ENCODE measurements at regions not wholly inside any gene's neighbourhood (a gene's known extent, or its start where the extent isn't known, plus 50 kb on each side); places are given as distances from the start of the nearest gene placed in this dataset.

DNA sequence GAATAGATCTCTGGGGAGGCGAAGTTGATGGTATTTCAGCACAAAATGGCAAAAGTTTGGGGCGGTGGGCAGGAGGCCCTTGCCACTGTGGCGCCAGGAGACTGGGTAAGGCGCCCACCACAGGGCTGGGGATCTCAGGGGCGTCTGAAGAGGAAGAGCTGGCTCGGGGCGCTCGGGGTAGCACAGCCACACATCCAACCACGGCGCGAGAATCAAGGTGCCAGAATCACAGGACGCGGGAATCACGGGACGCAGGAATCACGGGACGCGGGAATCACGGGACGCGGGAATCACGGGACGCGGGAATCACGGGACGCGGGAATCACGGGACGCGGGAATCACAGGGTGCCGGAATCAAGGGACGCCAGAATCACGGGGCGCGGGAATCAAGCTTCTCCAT lies 174.4 kb downstream of the TMEM18 start:
- Histone ChIP-seq H3K4me1 (no peaks in the 10 kb centered on the region), H3K4me3 (no peak overlapping the region), H3K9me3 (no peaks in the 10 kb centered on the region), H3K27ac (no peak overlapping the region), H3K36me3 (no peaks in the 10 kb centered on the region), H3K27me3 (ENCODE audit: low read depth) (no peaks in the 10 kb centered on the region)
- TF ChIP-seq, protein P1, sequence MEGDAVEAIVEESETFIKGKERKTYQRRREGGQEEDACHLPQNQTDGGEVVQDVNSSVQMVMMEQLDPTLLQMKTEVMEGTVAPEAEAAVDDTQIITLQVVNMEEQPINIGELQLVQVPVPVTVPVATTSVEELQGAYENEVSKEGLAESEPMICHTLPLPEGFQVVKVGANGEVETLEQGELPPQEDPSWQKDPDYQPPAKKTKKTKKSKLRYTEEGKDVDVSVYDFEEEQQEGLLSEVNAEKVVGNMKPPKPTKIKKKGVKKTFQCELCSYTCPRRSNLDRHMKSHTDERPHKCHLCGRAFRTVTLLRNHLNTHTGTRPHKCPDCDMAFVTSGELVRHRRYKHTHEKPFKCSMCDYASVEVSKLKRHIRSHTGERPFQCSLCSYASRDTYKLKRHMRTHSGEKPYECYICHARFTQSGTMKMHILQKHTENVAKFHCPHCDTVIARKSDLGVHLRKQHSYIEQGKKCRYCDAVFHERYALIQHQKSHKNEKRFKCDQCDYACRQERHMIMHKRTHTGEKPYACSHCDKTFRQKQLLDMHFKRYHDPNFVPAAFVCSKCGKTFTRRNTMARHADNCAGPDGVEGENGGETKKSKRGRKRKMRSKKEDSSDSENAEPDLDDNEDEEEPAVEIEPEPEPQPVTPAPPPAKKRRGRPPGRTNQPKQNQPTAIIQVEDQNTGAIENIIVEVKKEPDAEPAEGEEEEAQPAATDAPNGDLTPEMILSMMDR (IDR thresholded peaks at IDR 0.05), result no peak
- intact Hi-C loops (cut with DNase I), result no loop called here
- ATAC-seq (no peak), DNase-seq (no peak)

DNA sequence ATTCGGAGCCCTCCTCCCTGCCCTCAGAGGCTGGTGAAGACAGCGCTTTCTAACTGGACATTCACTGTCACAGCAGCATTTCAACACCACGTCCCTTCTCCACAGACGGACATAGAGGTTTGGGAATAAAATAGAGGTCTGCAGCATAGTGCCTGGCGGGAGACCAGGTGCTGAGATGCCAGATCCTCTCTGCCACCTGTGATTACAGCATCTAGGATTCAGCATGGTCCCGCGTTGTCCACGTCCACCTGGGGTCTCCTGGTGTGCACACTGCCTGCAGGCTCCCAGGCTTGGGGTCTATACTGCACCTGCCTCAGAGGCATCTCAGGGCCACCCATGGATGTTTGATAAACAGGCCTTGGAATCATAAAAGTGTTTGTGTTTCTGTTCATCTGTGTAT lies 175.5 kb downstream of the TMEM18 start:
- intact Hi-C loops (cut with DNase I), result no loop called here
- Histone ChIP-seq H3K4me3 (no peak overlapping the region), H3K4me1 (no peaks in the 10 kb centered on the region), H3K27me3 (ENCODE audit: low read depth) (no peaks in the 10 kb centered on the region), H3K9me3 (no peaks in the 10 kb centered on the region), H3K27ac (no peak overlapping the region), H3K36me3 (no peaks in the 10 kb centered on the region)
- ATAC-seq, result no peak
- TF ChIP-seq, protein P1 (IDR thresholded peaks at IDR 0.05), result no peak
- no peak for DNase-seq

DNA sequence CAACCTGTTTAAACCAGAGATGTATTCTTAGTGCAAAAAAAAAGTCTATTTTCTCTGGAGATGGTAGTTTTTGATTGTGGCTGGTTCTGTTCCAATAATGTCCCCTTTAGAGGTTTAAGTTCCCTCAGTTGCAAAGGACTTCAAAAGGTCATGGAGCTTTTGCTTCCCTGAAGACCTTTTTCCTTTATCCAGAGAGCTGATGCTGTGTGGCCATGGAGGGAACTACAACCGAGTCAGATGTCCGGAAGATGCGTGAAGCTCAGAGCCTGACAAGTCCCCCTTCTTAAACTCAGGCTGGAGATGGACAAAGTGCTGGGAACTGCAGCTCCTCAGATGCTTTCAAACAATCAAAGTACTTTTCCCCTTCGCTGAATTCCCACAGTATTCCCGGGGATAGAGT lies 176.1 kb downstream of the TMEM18 start:
- no peak overlapping the region for H3K4me3 ChIP-seq
- H3K27ac ChIP-seq, result no peak overlapping the region
- ATAC-seq (no peak), DNase-seq (no peak)
- no peaks in the 10 kb centered on the region for H3K36me3 ChIP-seq
- intact Hi-C loops (cut with DNase I), result no loop called here
- no peaks in the 10 kb centered on the region for H3K4me1 ChIP-seq
- H3K9me3 ChIP-seq, result no peaks in the 10 kb centered on the region
- TF ChIP-seq, protein P1 (IDR thresholded peaks at IDR 0.05), result no peak
- H3K27me3 ChIP-seq (ENCODE audit: low read depth), result no peaks in the 10 kb centered on the region

DNA sequence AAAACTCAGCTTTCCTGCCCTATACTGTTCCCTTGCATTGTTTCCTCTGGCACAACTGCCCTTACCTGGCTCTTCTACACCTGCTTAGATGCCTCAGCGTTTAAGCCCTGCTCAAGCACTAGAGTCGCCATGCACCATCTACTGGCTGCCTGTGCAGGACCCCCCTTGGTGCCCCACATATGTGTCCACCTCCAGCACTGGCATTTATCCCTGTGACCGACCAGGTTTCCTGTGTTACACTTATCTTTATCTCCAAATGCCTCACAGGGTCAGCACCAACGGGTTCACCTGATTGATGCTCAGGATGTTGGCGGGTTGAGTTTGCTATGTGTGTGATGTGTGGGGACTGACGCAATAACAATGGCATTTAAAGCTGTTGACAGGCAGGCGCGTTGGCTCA lies 177.5 kb downstream of the TMEM18 start:
- intact Hi-C loops (cut with DNase I), result no loop called here
- Histone ChIP-seq H3K4me1 (no peaks in the 10 kb centered on the region), H3K9me3 (no peaks in the 10 kb centered on the region), H3K27ac (no peak overlapping the region), H3K27me3 (ENCODE audit: low read depth) (no peaks in the 10 kb centered on the region), H3K36me3 (no peaks in the 10 kb centered on the region), H3K4me3 (no peak overlapping the region)
- TF ChIP-seq, protein P1 (IDR thresholded peaks at IDR 0.05), result no peak
- DNase-seq (no peak), ATAC-seq (no peak)

DNA sequence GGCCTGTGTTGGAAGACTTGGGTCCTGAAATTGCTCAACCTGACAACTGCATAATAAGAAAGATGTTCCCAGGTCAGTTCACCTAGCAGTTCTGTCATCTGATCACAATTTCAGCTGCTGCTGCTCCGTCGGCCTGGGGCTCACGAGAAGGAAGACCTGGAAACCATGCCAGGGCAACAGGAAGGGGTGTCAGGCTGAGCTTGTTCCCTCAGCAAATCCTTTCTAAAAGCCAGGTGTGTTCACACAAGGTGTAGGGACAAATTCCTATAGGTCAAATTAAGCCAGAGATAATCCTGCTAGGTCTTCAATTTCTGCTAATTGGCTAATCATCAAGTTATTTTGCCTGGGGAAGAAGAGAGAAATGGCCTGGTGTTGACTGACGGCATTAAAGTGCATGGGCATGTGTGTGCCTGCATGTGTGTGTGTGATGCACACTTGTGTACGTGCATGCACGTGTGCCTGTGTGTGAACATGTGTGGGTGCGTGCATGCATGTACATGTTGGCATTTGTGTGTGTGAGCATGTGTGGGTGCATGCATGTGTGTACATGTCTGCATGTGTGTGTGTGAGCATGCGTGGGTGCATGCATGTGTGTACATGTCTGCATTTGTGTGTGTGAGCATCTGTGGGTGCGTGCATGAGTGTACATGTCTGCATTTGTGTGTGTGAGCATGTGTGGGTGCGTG lies 178.6 kb downstream of the TMEM18 start:
- Histone ChIP-seq H3K27me3 (ENCODE audit: low read depth) (no peaks in the 10 kb centered on the region), H3K9me3 (no peaks in the 10 kb centered on the region), H3K27ac (no peak overlapping the region), H3K36me3 (no peaks in the 10 kb centered on the region), H3K4me1 (no peaks in the 10 kb centered on the region), H3K4me3 (no peak overlapping the region)
- ATAC-seq, result no peak
- TF ChIP-seq, protein P1 (IDR thresholded peaks at IDR 0.05), result no peak
- intact Hi-C loops (cut with DNase I), result no loop called here
- DNase-seq, result no peak
